ENCODE measurements at regions not wholly inside any gene's neighbourhood (a gene's known extent, or its start where the extent isn't known, plus 50 kb on each side); places are given as distances from the start of the nearest gene placed in this dataset.
"Not testable (repeated sequence)": the region's sequence is repeated elsewhere in the genome, so short reads cannot be mapped to it uniquely, and the experiment has no call there.

GRCh38 chrX:14347523-14347922 is 181.8 kb upstream of the GLRA2 start:
- no peak for DNase-seq

- no peak for DNase-seq
These were observed 185.0 kb upstream of the GLRA2 start for GRCh38 chrX:14344172-14344940.

GRCh38 chrX:14309431-14309830 is 219.9 kb upstream of the GLRA2 start:
- no peak for DNase-seq

GRCh38 chrX:14308976-14309375 is 220.4 kb upstream of the GLRA2 start:
- not testable (repeated sequence) for DNase-seq

GRCh38 chrX:14303891-14304290 is 225.4 kb upstream of the GLRA2 start:
- no peak for DNase-seq

GRCh38 chrX:14302561-14302960 is 226.8 kb upstream of the GLRA2 start:
- DNase-seq: not testable (repeated sequence)

GRCh38 chrX:14300376-14300775 is 229.0 kb upstream of the GLRA2 start:
- no peak for DNase-seq

GRCh38 chrX:14295426-14295825 is 233.9 kb upstream of the GLRA2 start:
- DNase-seq: no peak

- DNase-seq: no peak
These were observed 237.5 kb upstream of the GLRA2 start for GRCh38 chrX:14291666-14292500.

- no peak for DNase-seq
These were observed 239.0 kb upstream of the GLRA2 start for GRCh38 chrX:14290335-14290734.

- no peak for DNase-seq
These were observed 245.0 kb upstream of the GEMIN8 start for GRCh38 chrX:14274691-14275090.

GRCh38 chrX:14267216-14267615 is 237.5 kb upstream of the GEMIN8 start:
- no peak for DNase-seq

- DNase-seq: no peak
These were observed 237.0 kb upstream of the GEMIN8 start for GRCh38 chrX:14266705-14267104.

- no peak for DNase-seq
These were observed 214.1 kb upstream of the GEMIN8 start for GRCh38 chrX:14243823-14244222.

- no peak for DNase-seq
These were observed 205.3 kb upstream of the GEMIN8 start for GRCh38 chrX:14235004-14235403.

GRCh38 chrX:14232688-14233087 is 203.0 kb upstream of the GEMIN8 start:
- no peak for DNase-seq

GRCh38 chrX:14228611-14229010 is 198.9 kb upstream of the GEMIN8 start:
- DNase-seq: no peak

GRCh38 chrX:14220386-14220944 is 190.8 kb upstream of the GEMIN8 start:
- no peak for DNase-seq

GRCh38 chrX:14209034-14209433 is 179.3 kb upstream of the GEMIN8 start:
- DNase-seq: no peak

GRCh38 chrX:14194711-14195110 is 165.0 kb upstream of the GEMIN8 start:
- no peak for DNase-seq

- no peak for DNase-seq
These were observed 163.9 kb upstream of the GEMIN8 start for GRCh38 chrX:14193547-14193946.

GRCh38 chrX:14173873-14174272 is 144.2 kb upstream of the GEMIN8 start:
- no peak for DNase-seq

- DNase-seq: no peak
These were observed 135.1 kb upstream of the GEMIN8 start for GRCh38 chrX:14164828-14165227.

GRCh38 chrX:14125462-14125861 is 95.8 kb upstream of the GEMIN8 start:
- no peak for DNase-seq

Data from suppressor macrophage (primary cell).